Activated CD4-positive, alpha-beta T cell treated with anti-CD3 and anti-CD28 coated beads, Interleukin-2, amount 10 ng/mL, durations not matched to agents 7 days and 5 days (primary cell): ENCODE measurements at regions not wholly inside any gene's neighbourhood (a gene's known extent, or its start where the extent isn't known, plus 50 kb on each side); places are given as distances from the start of the nearest gene placed in this dataset.
"Not testable (repeated sequence)": the region's sequence is repeated elsewhere in the genome, so short reads cannot be mapped to it uniquely, and the experiment has no call there.

Experiments used
- CTCF ChIA-PET: fragments of 350-600 bp; sonication (Branson Sonifier 250); formaldehyde crosslinking; loops from one replicate; lab custom pipeline; 2021; ENCODE audit warnings: antibody characterized with exemption; lab: Charles Lee
- POLR2A ChIA-PET: fragments of 350-600 bp; sonication (Branson Sonifier 250); formaldehyde crosslinking; loops from one replicate; lab custom pipeline; 2021; ENCODE audit warnings: antibody characterized with exemption; lab: Charles Lee
- DNase-seq: peaks from one replicate; pipeline ENCODE4 v3.0.0-alpha.2; 2020
- H3K27ac Mint-ChIP-seq: one replicate; pipeline ENCODE4 v1.8.0; 2021; ENCODE audit warnings: mild to moderate bottlenecking, moderate library complexity, mixed read lengths
- H3K27me3 Mint-ChIP-seq: one replicate; pipeline ENCODE4 v1.8.0; 2021; ENCODE audit warnings: mixed read lengths
- H3K36me3 Mint-ChIP-seq: one replicate; pipeline ENCODE4 v1.8.0; 2021; ENCODE audit warnings: low read depth, mixed read lengths
- H3K4me1 Mint-ChIP-seq: one replicate; pipeline ENCODE4 v1.8.0; 2021; ENCODE audit warnings: mixed read lengths
- H3K4me3 Mint-ChIP-seq: one replicate; pipeline ENCODE4 v1.8.0; 2021; ENCODE audit warnings: mild to moderate bottlenecking, moderate library complexity, mixed read lengths
- H3K9me3 Mint-ChIP-seq: one replicate; pipeline ENCODE4 v1.8.0; 2021; ENCODE audit warnings: mixed read lengths

- H3K27me3 Mint-ChIP-seq, DNase-seq, H3K4me1 Mint-ChIP-seq, H3K36me3 Mint-ChIP-seq, POLR2A ChIA-PET, CTCF ChIA-PET, H3K27ac Mint-ChIP-seq, H3K9me3 Mint-ChIP-seq, H3K4me3 Mint-ChIP-seq: not testable (repeated sequence)
These were observed 140.9 kb upstream of the GOLGA6L4 start for GRCh38 chr15:84094720-84095119.

GRCh38 chr15:84097053-84097452 is 138.5 kb upstream of the GOLGA6L4 start:
- H3K9me3 Mint-ChIP-seq, H3K27me3 Mint-ChIP-seq, CTCF ChIA-PET, H3K36me3 Mint-ChIP-seq, H3K27ac Mint-ChIP-seq, H3K4me3 Mint-ChIP-seq, DNase-seq, POLR2A ChIA-PET: not testable (repeated sequence)
- peaks cover 11% of the 10 kb centered on the region for H3K4me1 Mint-ChIP-seq

GRCh38 chr15:84098604-84099003 is 137.0 kb upstream of the GOLGA6L4 start:
- no peak overlapping the region for H3K27ac Mint-ChIP-seq
- DNase-seq, result no peak
- H3K9me3 Mint-ChIP-seq, result no peaks in the 10 kb centered on the region
- H3K4me3 Mint-ChIP-seq, result no peak overlapping the region
- H3K36me3 Mint-ChIP-seq, result no peaks in the 10 kb centered on the region
- ChIA-PET CTCF (no interaction called here), POLR2A (no interaction called here)
- H3K4me1 Mint-ChIP-seq, result peaks cover 11% of the 10 kb centered on the region
- peaks cover 3% of the 10 kb centered on the region for H3K27me3 Mint-ChIP-seq

- Mint-ChIP-seq H3K36me3 (no peaks in the 10 kb centered on the region), H3K27ac (no peak overlapping the region), H3K4me3 (no peak overlapping the region), H3K4me1 (peaks cover 11% of the 10 kb centered on the region), H3K27me3 (peaks cover 3% of the 10 kb centered on the region), H3K9me3 (no peaks in the 10 kb centered on the region)
- DNase-seq, result no peak
- ChIA-PET POLR2A (no interaction called here), CTCF (no interaction called here)
These were observed 136.4 kb upstream of the GOLGA6L4 start for GRCh38 chr15:84099181-84099580.

- H3K9me3 Mint-ChIP-seq, result no peaks in the 10 kb centered on the region
- H3K27ac Mint-ChIP-seq, result no peak overlapping the region
- POLR2A ChIA-PET, result no interaction called here
- CTCF ChIA-PET, result no interaction called here
- no peak for DNase-seq
- H3K4me1 Mint-ChIP-seq, result peaks cover 15% of the 10 kb centered on the region
- no peak overlapping the region for H3K4me3 Mint-ChIP-seq
- peaks cover 6% of the 10 kb centered on the region for H3K27me3 Mint-ChIP-seq
- no peaks in the 10 kb centered on the region for H3K36me3 Mint-ChIP-seq
These were observed 132.2 kb upstream of the GOLGA6L4 start for GRCh38 chr15:84103345-84103744.

GRCh38 chr15:84104853-84105252 is 130.7 kb upstream of the GOLGA6L4 start:
- no peak for DNase-seq
- Mint-ChIP-seq H3K27me3 (peaks cover 9% of the 10 kb centered on the region), H3K27ac (no peak overlapping the region), H3K4me3 (no peak overlapping the region), H3K4me1 (peaks cover 13% of the 10 kb centered on the region), H3K36me3 (no peaks in the 10 kb centered on the region), H3K9me3 (no peaks in the 10 kb centered on the region)
- ChIA-PET POLR2A (no interaction called here), CTCF (no interaction called here)

- H3K27ac Mint-ChIP-seq, result no peak overlapping the region
- peaks cover 4% of the 10 kb centered on the region for H3K4me1 Mint-ChIP-seq
- ChIA-PET POLR2A (no interaction called here), CTCF (no interaction called here)
- DNase-seq, result no peak
- no peaks in the 10 kb centered on the region for H3K36me3 Mint-ChIP-seq
- no peak overlapping the region for H3K4me3 Mint-ChIP-seq
- H3K27me3 Mint-ChIP-seq, result peaks cover 8% of the 10 kb centered on the region
- no peaks in the 10 kb centered on the region for H3K9me3 Mint-ChIP-seq
These were observed 126.8 kb upstream of the GOLGA6L4 start for GRCh38 chr15:84108728-84109127.

- no peaks in the 10 kb centered on the region for H3K9me3 Mint-ChIP-seq
- no peak for DNase-seq
- H3K27ac Mint-ChIP-seq, result no peak overlapping the region
- H3K4me1 Mint-ChIP-seq, result no peaks in the 10 kb centered on the region
- peaks cover 12% of the 10 kb centered on the region for H3K27me3 Mint-ChIP-seq
- POLR2A ChIA-PET, result no interaction called here
- no peaks in the 10 kb centered on the region for H3K36me3 Mint-ChIP-seq
- no peak overlapping the region for H3K4me3 Mint-ChIP-seq
- CTCF ChIA-PET, result no interaction called here
These were observed 124.0 kb upstream of the GOLGA6L4 start for GRCh38 chr15:84111575-84111974.

GRCh38 chr15:84112025-84112424 is 123.5 kb upstream of the GOLGA6L4 start:
- H3K4me3 Mint-ChIP-seq, result no peak overlapping the region
- POLR2A ChIA-PET, result no interaction called here
- no peaks in the 10 kb centered on the region for H3K36me3 Mint-ChIP-seq

GRCh38 chr15:84113919-84114318 is 121.7 kb upstream of the GOLGA6L4 start:
- Mint-ChIP-seq H3K4me3 (no peak overlapping the region), H3K36me3 (no peaks in the 10 kb centered on the region), H3K9me3 (no peaks in the 10 kb centered on the region), H3K27me3 (peaks cover 15% of the 10 kb centered on the region), H3K27ac (no peak overlapping the region), H3K4me1 (no peaks in the 10 kb centered on the region)
- CTCF ChIA-PET, result no interaction called here
- POLR2A ChIA-PET, result no interaction called here
- no peak for DNase-seq

More at GRCh38 chr15:84112025-84112424, 123.5 kb upstream of the GOLGA6L4 start:
- H3K27me3 Mint-ChIP-seq, result peaks cover 11% of the 10 kb centered on the region
- H3K4me1 Mint-ChIP-seq, result no peaks in the 10 kb centered on the region
- no peaks in the 10 kb centered on the region for H3K9me3 Mint-ChIP-seq
- CTCF ChIA-PET, result interaction anchor here (0.6 kb wide), 1 partner anchor 451 kb away, joined by 4 read pairs; no protein-coding TSS in a partner anchor
- H3K27ac Mint-ChIP-seq, result no peak overlapping the region
- no peak for DNase-seq

GRCh38 chr15:84114680-84115079 is 120.9 kb upstream of the GOLGA6L4 start:
- H3K4me3 Mint-ChIP-seq, CTCF ChIA-PET, H3K27ac Mint-ChIP-seq, DNase-seq, H3K4me1 Mint-ChIP-seq, H3K9me3 Mint-ChIP-seq, POLR2A ChIA-PET, H3K36me3 Mint-ChIP-seq: not testable (repeated sequence)
- H3K27me3 Mint-ChIP-seq, result peaks cover 12% of the 10 kb centered on the region

GRCh38 chr15:84119351-84119750 is 116.2 kb upstream of the GOLGA6L4 start:
- H3K9me3 Mint-ChIP-seq, H3K27ac Mint-ChIP-seq, H3K27me3 Mint-ChIP-seq, H3K4me1 Mint-ChIP-seq, H3K4me3 Mint-ChIP-seq, H3K36me3 Mint-ChIP-seq, CTCF ChIA-PET, DNase-seq, POLR2A ChIA-PET: not testable (repeated sequence)

- H3K27ac Mint-ChIP-seq, POLR2A ChIA-PET, H3K4me1 Mint-ChIP-seq, H3K36me3 Mint-ChIP-seq, H3K4me3 Mint-ChIP-seq, H3K9me3 Mint-ChIP-seq, DNase-seq: not testable (repeated sequence)
- CTCF ChIA-PET, result interaction anchor here (0.6 kb wide), 1 partner anchor 744 kb away, joined by 5 read pairs; no protein-coding TSS in a partner anchor
- peaks cover 10% of the 10 kb centered on the region for H3K27me3 Mint-ChIP-seq
These were observed 114.7 kb upstream of the GOLGA6L4 start for GRCh38 chr15:84120903-84121302.

GRCh38 chr15:84128706-84129105 is 106.9 kb upstream of the GOLGA6L4 start:
- H3K27me3 Mint-ChIP-seq, H3K4me1 Mint-ChIP-seq, POLR2A ChIA-PET, CTCF ChIA-PET, H3K4me3 Mint-ChIP-seq, DNase-seq, H3K36me3 Mint-ChIP-seq, H3K27ac Mint-ChIP-seq, H3K9me3 Mint-ChIP-seq: not testable (repeated sequence)
